GM23338 (cell line): ENCODE measurements at regions not wholly inside any gene's neighbourhood (a gene's known extent, or its start where the extent isn't known, plus 50 kb on each side); places are given as distances from the start of the nearest gene placed in this dataset.
A peak's percentile ranks its signal among the peaks of the same experiment; 100 is the strongest.

Experiments used
- ATAC-seq: fragments of 200-7000 bp; cut with Tn5 transposase; 3 replicates; pipeline ENCODE4 v1.9.1; 2020
- DNase-seq: peaks from one replicate; pipeline ENCODE4 v3.0.0-alpha.2; 2015; ENCODE audit warnings: low spot score
- H2AFZ ChIP-seq: fragments of 200-600 bp; sonication (generic); 2 replicates; pipeline ENCODE4 v1.8.0; 2016; ENCODE audit warnings: antibody characterized with exemption, mild to moderate bottlenecking, moderate library complexity
- H3F3A ChIP-seq: fragments of 200-600 bp; sonication (generic); replicated peaks from 2 replicates; pipeline ENCODE4 v1.8.0; 2017; ENCODE audit warnings: antibody characterized with exemption, mixed run types, low read depth
- H3K27ac ChIP-seq: fragments of 200-600 bp; sonication (generic); 2 replicates; pipeline ENCODE4 v1.6.1; 2016; ENCODE audit warnings: low read depth
- H3K27me3 ChIP-seq: fragments of 200-600 bp; sonication (generic); 2 replicates; pipeline ENCODE4 v1.8.0; 2016; ENCODE audit warnings: mild to moderate bottlenecking, mixed run types, moderate library complexity; ENCODE audit not compliant: insufficient read depth
- H3K36me3 ChIP-seq: fragments of 200-600 bp; sonication (generic); 2 replicates; pipeline ENCODE4 v1.8.0; 2016; ENCODE audit warnings: mild to moderate bottlenecking; ENCODE audit not compliant: insufficient read depth
- H3K4me1 ChIP-seq: fragments of 200-600 bp; sonication (generic); 2 replicates; pipeline ENCODE4 v1.8.0; 2016; ENCODE audit warnings: mild to moderate bottlenecking, moderate library complexity; ENCODE audit not compliant: insufficient read depth
- H3K4me2 ChIP-seq: fragments of 200-600 bp; sonication (generic); 2 replicates; pipeline ENCODE4 v1.7.1; 2017; ENCODE audit warnings: mixed run types
- H3K4me3 ChIP-seq: fragments of 200-600 bp; sonication (generic); 2 replicates; pipeline ENCODE4 v1.6.1; 2016; ENCODE audit warnings: mixed run types
- H3K79me2 ChIP-seq: fragments of 200-600 bp; sonication (generic); replicated peaks from 2 replicates; pipeline ENCODE4 v1.8.0; 2017; ENCODE audit warnings: mild to moderate bottlenecking; ENCODE audit not compliant: insufficient read depth
- H3K9me2 ChIP-seq: fragments of 200-600 bp; sonication (generic); 2 replicates; pipeline ENCODE4 v1.8.0; 2017; ENCODE audit not compliant: insufficient read depth
- H4K20me1 ChIP-seq: fragments of 200-600 bp; sonication (generic); replicated peaks from 2 replicates; pipeline ENCODE4 v1.8.0; 2017; ENCODE audit warnings: mild to moderate bottlenecking; ENCODE audit not compliant: insufficient read depth
- H3K27ac Mint-ChIP-seq: 2 replicates; pipeline ENCODE4 v1.8.0; 2020; ENCODE audit warnings: inconsistent platforms, mild to moderate bottlenecking, moderate library complexity, mixed read lengths
- H3K27me3 Mint-ChIP-seq: 3 replicates; pipeline ENCODE4 v1.8.0; 2022; ENCODE audit warnings: low read depth, mild to moderate bottlenecking, moderate library complexity, mixed read lengths, inconsistent platforms; ENCODE audit not compliant: insufficient read depth, poor library complexity
- H3K36me3 Mint-ChIP-seq: 3 replicates; pipeline ENCODE4 v1.8.0; 2021; ENCODE audit warnings: low read depth, mild to moderate bottlenecking, inconsistent platforms, moderate library complexity, mixed read lengths
- H3K4me1 Mint-ChIP-seq: 3 replicates; pipeline ENCODE4 v1.8.0; 2020; ENCODE audit warnings: mild to moderate bottlenecking, inconsistent platforms, mixed read lengths
- H3K4me3 Mint-ChIP-seq: 3 replicates; pipeline ENCODE4 v1.8.0; 2021; ENCODE audit warnings: moderate library complexity, mild to moderate bottlenecking, inconsistent platforms, mixed read lengths
- H3K9me3 Mint-ChIP-seq: 3 replicates; pipeline ENCODE4 v1.8.0; 2020; ENCODE audit warnings: moderate library complexity, mild to moderate bottlenecking, inconsistent platforms, mixed read lengths
- TF ChIP-seq, protein P1 (sequence below): IDR thresholded peaks from one replicate; pipeline ENCODE4 v1.6.1; 2018; ENCODE audit warnings: antibody characterized with exemption; ENCODE audit not compliant: unreplicated experiment
- TF ChIP-seq, protein P2 (sequence below): fragments of 250-450 bp; sonication (Bioruptor Pico); IDR thresholded peaks from 2 replicates; pipeline ENCODE4 v1.5.0; 2020; ENCODE audit warnings: mild to moderate bottlenecking, moderate library complexity

DNA sequence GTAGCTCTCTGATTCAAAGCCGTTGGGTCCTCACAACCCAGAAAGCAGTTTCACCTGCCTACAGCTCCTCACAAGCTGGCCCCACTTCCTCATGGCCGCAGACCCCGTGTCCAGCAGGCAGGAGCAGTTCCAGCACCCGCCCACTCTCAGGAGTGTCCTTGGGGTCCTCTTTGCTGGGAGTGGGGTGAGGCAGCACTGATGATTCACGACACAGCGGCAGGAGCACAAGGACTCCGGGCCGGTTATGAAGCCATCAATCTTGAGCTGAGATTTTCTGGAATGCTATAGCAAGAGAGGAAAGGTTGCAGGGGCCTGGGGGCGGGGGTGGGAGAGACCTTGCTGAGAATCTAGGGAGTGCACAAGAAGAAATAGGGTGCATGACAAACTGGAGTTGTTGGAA lies 311.2 kb downstream of the NXPE2 start:
- no peak for DNase-seq
- Histone ChIP-seq H3K27ac (no peak overlapping the region), H3K9me2 (peaks cover 9% of the 10 kb centered on the region; the same call in 1 of the 2 replicates), H3K4me3 (no peak overlapping the region), H3K79me2 (no peaks in the 10 kb centered on the region), H4K20me1 (no peaks in the 10 kb centered on the region), H3F3A (no peaks in the 10 kb centered on the region), H3K27me3 (no peaks in the 10 kb centered on the region), H3K4me2 (no peak overlapping the region), H2AFZ (peak overlapping the region; percentile 63; the same call in 1 of the 2 replicates), H3K36me3 (no peaks in the 10 kb centered on the region), H3K4me1 (no peaks in the 10 kb centered on the region)
- Mint-ChIP-seq H3K4me1 (peaks cover 7% of the 10 kb centered on the region; the same call in 1 of the 3 replicates), H3K27ac (no peak overlapping the region), H3K36me3 (no peaks in the 10 kb centered on the region), H3K9me3 (no peaks in the 10 kb centered on the region), H3K27me3 (peaks cover 2% of the 10 kb centered on the region), H3K4me3 (no peak overlapping the region)
- TF ChIP-seq, protein P1, sequence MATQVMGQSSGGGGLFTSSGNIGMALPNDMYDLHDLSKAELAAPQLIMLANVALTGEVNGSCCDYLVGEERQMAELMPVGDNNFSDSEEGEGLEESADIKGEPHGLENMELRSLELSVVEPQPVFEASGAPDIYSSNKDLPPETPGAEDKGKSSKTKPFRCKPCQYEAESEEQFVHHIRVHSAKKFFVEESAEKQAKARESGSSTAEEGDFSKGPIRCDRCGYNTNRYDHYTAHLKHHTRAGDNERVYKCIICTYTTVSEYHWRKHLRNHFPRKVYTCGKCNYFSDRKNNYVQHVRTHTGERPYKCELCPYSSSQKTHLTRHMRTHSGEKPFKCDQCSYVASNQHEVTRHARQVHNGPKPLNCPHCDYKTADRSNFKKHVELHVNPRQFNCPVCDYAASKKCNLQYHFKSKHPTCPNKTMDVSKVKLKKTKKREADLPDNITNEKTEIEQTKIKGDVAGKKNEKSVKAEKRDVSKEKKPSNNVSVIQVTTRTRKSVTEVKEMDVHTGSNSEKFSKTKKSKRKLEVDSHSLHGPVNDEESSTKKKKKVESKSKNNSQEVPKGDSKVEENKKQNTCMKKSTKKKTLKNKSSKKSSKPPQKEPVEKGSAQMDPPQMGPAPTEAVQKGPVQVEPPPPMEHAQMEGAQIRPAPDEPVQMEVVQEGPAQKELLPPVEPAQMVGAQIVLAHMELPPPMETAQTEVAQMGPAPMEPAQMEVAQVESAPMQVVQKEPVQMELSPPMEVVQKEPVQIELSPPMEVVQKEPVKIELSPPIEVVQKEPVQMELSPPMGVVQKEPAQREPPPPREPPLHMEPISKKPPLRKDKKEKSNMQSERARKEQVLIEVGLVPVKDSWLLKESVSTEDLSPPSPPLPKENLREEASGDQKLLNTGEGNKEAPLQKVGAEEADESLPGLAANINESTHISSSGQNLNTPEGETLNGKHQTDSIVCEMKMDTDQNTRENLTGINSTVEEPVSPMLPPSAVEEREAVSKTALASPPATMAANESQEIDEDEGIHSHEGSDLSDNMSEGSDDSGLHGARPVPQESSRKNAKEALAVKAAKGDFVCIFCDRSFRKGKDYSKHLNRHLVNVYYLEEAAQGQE: no peak
- TF ChIP-seq, protein P2, sequence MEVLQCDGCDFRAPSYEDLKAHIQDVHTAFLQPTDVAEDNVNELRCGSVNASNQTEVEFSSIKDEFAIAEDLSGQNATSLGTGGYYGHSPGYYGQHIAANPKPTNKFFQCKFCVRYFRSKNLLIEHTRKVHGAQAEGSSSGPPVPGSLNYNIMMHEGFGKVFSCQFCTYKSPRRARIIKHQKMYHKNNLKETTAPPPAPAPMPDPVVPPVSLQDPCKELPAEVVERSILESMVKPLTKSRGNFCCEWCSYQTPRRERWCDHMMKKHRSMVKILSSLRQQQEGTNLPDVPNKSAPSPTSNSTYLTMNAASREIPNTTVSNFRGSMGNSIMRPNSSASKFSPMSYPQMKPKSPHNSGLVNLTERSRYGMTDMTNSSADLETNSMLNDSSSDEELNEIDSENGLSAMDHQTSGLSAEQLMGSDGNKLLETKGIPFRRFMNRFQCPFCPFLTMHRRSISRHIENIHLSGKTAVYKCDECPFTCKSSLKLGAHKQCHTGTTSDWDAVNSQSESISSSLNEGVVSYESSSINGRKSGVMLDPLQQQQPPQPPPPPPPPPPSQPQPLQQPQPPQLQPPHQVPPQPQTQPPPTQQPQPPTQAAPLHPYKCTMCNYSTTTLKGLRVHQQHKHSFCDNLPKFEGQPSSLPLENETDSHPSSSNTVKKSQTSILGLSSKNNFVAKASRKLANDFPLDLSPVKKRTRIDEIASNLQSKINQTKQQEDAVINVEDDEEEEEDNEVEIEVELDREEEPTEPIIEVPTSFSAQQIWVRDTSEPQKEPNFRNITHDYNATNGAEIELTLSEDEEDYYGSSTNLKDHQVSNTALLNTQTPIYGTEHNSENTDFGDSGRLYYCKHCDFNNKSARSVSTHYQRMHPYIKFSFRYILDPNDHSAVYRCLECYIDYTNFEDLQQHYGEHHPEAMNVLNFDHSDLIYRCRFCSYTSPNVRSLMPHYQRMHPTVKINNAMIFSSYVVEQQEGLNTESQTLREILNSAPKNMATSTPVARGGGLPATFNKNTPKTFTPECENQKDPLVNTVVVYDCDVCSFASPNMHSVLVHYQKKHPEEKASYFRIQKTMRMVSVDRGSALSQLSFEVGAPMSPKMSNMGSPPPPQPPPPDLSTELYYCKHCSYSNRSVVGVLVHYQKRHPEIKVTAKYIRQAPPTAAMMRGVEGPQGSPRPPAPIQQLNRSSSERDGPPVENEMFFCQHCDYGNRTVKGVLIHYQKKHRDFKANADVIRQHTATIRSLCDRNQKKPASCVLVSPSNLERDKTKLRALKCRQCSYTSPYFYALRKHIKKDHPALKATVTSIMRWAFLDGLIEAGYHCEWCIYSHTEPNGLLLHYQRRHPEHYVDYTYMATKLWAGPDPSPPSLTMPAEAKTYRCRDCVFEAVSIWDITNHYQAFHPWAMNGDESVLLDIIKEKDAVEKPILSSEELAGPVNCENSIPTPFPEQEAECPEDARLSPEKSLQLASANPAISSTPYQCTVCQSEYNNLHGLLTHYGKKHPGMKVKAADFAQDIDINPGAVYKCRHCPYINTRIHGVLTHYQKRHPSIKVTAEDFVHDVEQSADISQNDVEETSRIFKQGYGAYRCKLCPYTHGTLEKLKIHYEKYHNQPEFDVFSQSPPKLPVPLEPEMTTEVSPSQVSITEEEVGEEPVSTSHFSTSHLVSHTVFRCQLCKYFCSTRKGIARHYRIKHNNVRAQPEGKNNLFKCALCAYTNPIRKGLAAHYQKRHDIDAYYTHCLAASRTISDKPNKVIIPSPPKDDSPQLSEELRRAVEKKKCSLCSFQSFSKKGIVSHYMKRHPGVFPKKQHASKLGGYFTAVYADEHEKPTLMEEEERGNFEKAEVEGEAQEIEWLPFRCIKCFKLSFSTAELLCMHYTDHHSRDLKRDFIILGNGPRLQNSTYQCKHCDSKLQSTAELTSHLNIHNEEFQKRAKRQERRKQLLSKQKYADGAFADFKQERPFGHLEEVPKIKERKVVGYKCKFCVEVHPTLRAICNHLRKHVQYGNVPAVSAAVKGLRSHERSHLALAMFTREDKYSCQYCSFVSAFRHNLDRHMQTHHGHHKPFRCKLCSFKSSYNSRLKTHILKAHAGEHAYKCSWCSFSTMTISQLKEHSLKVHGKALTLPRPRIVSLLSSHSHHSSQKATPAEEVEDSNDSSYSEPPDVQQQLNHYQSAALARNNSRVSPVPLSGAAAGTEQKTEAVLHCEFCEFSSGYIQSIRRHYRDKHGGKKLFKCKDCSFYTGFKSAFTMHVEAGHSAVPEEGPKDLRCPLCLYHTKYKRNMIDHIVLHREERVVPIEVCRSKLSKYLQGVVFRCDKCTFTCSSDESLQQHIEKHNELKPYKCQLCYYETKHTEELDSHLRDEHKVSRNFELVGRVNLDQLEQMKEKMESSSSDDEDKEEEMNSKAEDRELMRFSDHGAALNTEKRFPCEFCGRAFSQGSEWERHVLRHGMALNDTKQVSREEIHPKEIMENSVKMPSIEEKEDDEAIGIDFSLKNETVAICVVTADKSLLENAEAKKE (CRISPR knock-in tag): no peak
- no peak for ATAC-seq
